Smooth muscle cell of the brain vasculature (primary cell): ENCODE measurements at regions not wholly inside any gene's neighbourhood (a gene's known extent, or its start where the extent isn't known, plus 50 kb on each side); places are given as distances from the start of the nearest gene placed in this dataset.

ENCODE experiments used
- DNase-seq: peaks from one replicate; pipeline ENCODE4 v3.0.0-alpha.2; 2012; ENCODE audit warnings: low read depth, low spot score

- no peak for DNase-seq
These were observed 101.8 kb downstream of the SAMD9 start for GRCh38 chr7:93015779-93016481.

- no peak for DNase-seq
These were observed 102.5 kb downstream of the SAMD9 start for GRCh38 chr7:93015101-93015778.

DNA sequence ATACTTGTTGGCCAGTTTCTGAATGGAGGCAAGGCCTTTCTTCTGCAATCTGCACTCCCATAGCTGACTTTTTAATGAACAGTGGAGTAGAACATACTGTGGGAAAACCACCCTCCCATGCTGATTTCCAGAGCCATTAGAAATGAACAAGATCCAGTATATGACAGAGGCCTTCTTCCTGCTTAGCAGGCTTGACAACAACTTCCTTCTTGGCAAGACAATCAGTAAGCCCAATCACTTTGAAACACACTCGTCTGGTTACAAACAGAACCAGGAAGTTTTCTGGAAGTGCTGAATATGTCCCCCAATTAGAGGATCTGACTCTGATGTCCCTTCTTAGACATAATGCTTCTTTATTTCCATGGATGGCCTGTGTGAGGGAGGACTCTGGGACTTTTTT, 103.4 kb downstream of the SAMD9 start:
- DNase-seq: no peak

DNA sequence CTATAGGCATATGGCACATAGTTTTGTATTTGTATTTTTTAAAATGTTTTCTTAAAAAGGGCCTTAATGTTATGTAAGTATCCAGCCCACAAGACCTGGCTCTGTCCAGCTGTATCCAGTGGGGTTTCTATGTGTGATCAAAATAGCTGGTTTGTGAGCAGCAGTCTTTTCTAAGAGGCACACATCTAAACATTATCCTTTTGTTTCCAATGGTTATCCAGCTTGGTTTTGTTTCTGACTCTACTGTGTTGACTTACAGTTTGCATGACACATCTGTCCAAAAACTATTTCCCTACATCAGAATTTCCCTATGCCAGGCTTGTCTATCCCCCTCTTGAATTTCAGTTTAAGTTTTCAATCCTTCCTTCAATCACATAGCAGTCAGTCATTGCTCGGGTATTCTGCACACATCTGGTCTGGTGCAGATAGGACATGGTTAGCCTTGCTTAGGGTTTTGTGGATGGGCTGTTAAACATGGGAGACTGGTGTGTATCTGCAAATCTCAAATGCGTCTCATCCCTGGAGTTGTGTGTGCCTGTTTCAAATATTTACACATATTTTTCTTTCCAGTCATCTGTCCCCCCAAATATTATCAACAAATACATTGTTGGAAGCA, 104.2 kb downstream of the SAMD9 start:
- DNase-seq: no peak

DNA sequence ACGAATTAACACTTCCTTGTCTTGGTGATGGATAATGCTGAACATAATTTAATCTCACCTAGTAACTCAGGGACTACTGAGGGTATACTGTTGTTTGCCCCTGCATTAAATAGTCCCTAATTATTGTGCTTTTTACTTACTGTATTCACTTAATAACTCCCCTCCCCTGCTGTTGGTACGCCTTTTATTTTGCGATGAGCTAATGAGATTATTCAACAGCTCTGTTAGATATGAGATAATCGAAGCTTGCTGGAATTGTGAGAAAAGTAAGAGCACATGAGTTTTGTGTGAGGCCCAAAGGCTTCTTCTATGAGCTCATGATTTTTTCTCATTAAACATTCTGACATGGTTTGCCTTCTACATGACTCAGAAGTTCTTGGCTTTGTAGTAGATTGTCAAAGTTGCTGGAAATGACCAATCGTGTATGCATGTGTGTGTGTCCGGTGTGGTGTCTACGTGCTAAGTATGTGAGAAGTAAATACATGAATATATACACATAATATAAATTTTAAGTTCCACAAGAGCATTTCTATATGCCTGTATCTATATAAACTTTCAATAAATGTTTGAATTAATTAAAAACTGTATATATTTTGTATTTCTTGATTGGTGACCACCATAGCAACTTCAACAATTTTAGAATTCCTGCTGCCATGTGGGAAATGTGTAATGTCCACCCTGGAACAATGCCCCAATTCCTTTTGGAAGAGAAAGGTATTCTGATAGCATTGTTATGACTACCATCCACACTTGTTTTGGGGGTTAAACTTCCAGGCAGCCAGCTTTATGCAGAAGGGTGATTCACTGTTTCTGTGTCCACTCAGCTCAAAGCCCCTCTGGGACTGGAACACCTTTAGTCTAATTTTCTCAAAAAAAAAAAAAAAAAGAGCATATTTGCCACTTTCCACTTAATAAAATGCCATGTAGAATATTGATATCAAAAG, 106.2 kb downstream of the SAMD9 start:
- no peak for DNase-seq

- DNase-seq: no peak
These were observed 108.9 kb downstream of the SAMD9 start for GRCh38 chr7:93008833-93009232.

DNA sequence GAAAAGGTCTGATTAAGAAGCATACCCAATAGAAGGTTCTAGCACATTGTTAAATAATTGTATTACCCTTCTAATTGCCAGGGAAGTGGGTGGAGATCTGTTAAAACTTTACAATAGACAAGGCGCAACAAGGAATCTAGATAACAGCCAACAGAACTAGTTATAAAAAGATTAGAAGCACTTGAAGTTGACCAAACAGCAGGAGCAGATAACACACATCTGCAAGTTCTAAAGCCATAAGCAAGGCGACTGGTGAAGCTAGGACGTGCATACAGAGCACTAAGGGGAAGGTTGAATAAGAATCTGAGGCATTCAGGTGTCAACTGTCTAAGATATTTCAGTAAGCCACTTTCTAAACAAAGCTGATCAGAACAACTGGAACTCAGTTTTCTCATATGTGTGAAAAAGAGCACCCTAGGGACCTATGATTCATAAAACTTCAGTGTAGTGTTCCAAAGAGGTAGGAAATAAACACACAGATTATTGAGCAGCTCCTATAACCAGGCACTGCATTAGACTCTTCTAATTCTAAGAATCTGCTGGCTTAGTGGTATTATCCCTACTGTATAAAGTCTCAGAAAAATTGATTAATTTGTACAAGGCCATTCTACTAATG, 111.2 kb downstream of the SAMD9 start:
- no peak for DNase-seq

GRCh38 chr7:93004906-93005305, 112.9 kb downstream of the SAMD9 start:
- no peak for DNase-seq

DNA sequence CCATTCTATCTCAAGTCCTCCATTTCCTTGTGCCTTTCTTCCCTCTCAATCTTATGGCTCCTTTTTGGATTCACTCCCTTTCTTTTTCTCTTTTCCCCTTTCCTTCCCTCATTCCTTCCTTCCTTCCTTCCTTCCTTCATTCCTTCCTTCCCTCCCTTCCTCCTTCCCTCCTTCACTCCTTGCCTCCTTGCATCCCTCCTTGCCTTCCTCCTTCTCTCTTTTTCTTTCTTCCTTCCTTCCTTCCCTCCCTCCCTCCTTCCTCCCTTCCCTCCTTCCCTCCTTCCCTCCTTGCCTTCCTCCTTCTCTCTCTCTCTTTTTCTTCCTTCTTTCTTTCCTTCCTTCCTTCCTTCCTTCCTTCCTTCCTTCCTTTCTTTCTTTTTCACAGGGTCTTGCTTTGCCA, 120.1 kb downstream of the SAMD9 start:
- DNase-seq: no peak

GRCh38 chr7:92997152-92997551, 120.6 kb downstream of the SAMD9 start:
- no peak for DNase-seq

DNA sequence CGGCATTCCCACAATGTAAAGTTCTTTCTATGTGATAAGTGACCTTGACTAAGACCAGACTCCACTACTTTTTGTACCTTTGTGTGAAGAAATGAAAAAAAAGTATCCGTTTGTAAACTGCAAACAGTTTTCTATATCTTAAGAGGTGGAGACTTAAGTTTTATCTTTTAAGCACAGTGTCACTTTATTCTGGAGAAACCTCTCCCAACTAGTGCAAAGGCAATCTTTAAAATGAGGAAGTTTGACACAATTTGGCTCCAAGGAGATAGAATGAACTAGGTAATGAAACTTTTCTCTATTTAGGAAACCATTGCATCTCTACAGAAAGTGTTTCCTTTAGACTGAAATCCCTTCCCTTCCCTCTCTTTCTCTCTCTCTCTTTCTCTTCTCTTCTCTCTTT, 122.9 kb downstream of the SAMD9 start:
- DNase-seq: no peak

DNA sequence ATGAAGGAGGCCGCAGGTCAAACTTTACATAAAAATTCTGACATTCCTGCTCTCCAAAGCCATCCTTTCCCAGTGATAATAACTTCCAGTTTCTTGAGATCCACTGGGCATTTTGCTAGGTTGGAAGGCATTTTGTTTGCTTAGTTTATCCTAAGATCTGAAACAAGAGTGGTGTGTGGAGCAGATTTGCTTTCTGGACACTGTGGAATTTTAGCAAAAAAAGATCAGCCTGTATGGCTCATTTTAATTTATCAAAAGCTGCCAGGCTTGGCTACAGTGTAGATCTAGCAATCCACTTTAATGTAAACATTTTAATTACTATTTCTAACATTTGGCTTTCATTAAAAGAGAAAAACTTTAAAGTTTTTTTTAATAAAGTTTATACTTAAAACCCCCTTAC, 124.8 kb downstream of the SAMD9 start:
- DNase-seq: no peak

- DNase-seq: no peak
These were observed 125.3 kb downstream of the SAMD9 start for GRCh38 chr7:92992483-92992882.

- no peak for DNase-seq
These were observed 126.6 kb downstream of the SAMD9 start for GRCh38 chr7:92991190-92991589.

DNA sequence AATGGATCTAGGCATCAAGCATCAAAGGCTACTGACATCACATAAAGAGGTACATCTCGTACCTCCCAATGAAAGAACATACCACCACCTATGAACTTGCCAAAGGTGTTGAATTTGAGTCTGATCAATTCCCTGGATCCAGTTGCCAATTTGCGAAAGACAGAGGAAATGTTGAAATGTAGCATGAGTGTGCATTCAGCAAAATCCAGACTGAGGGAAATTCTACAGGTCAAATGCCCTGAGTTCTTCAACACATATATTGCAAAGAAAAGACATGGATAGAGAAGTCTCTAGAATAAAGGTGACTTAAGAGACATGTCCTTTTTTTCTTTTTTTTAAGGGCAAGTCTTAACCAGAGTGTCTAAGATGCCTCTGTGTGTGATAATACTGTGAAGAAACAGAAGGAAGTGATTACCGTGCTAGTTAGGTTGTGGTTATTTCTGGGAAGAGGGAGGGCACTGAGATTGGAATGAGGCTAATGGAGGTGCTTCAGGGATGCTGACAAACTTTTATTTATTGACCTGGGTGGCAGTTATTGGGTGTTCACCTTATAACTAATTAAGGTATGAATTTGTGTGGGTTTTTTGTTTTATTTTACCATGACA, 128.7 kb downstream of the SAMD9 start:
- no peak for DNase-seq

DNA sequence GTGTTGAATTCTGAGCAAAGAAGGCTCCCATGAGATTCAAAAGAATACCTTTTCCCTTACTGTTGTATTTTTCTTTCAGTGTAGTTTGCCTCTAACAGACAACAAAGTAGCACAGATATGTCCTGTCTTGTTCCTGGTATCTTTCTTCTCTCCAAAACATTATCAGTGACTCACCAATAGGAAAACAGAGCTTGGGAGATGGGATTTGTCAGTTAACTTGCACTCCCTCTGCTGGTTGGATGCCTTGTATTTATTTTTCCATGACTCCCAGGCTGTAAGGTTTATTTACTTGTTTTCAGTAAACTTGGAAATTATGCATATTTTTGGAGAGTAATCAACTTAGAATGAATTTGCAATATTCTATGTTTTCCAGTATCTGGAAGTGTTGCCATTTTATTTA, 129.7 kb downstream of the SAMD9 start:
- DNase-seq: no peak

GRCh38 chr7:92987538-92987937, 130.2 kb downstream of the SAMD9 start:
- DNase-seq: no peak

DNA sequence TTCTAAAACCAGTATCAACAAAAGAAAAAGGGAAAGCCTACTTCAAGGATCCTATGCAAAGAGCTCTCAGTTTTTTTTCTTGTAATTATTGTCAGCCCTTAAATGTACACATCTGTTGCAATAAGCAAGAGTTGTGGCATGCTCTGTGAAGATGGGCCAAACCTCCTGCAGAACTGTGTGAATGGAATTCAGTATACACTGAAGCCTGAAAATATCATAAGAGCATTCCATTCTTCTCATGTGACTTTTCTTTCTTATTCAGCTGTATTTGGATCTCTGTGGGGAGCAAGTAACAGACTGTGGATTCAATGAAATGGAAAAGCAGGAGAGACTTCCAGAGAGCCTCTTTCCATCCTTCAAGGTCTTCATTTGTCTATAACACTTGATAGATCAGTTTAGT, 130.7 kb downstream of the SAMD9 start:
- DNase-seq: no peak

DNA sequence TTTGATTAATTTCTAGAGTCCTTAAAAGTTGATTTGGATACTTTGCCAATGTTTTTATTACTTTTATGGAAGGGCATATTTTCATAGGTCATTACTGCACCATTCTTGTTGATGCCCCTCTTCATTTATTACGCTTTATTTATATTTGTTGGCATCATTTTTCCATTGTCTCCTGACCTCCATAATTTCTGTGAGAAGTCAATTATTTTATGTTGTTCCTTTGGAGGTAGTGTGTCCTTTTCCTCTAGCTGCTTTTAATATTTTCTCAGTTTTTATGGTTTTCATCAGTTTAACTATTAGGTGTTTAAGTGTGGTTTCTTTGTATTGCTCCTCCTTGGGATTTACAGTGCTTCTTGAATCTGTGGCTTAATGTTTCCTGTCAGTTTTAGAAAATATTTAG, 134.9 kb downstream of the SAMD9 start:
- DNase-seq: no peak

- DNase-seq: no peak
These were observed 140.6 kb upstream of the CDK6 start for GRCh38 chr7:92976931-92977330.

DNA sequence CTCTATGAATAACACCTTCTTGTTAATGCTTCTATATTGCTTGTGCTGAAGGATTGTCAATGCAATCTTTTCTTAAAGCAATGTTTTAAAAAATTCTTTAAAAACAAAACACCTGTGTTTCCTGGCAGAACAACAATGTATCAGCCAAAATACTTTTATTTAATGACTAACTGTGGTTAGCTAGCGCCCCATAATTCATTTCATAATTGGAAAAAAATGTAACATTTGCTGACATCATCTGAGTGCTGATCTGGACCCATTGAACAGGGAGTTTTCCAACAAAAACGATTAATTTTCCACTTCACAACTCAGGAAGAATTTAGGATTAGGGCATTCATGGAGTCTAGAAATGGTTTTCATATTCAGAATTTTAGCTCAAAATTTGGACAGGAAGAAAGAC, 137.6 kb upstream of the CDK6 start:
- DNase-seq: no peak
